ENCODE measurements at regions not wholly inside any gene's neighbourhood (a gene's known extent, or its start where the extent isn't known, plus 50 kb on each side); places are given as distances from the start of the nearest gene placed in this dataset.
A peak's percentile ranks its signal among the peaks of the same experiment; 100 is the strongest.

- ATAC-seq (no peak), DNase-seq (ENCODE audit: missing footprints) (no peak)
- intact Hi-C loops (cut with DNase I), result no loop called here
These were observed 716.2 kb downstream of the NCAM2 start for GRCh38 chr21:21714426-21714825.

- ATAC-seq, result no peak
- intact Hi-C loops (cut with DNase I), result no loop called here
- DNase-seq (ENCODE audit: missing footprints), result no peak
These were observed 717.2 kb downstream of the NCAM2 start for GRCh38 chr21:21715266-21715969.

GRCh38 chr21:21722731-21723130, 724.5 kb downstream of the NCAM2 start:
- ATAC-seq (no peak), DNase-seq (ENCODE audit: missing footprints) (no peak)
- intact Hi-C loops (cut with DNase I), result no loop called here

- intact Hi-C loops (cut with DNase I), result no loop called here
- ATAC-seq (peak; percentile 78), DNase-seq (ENCODE audit: missing footprints) (no peak)
These were observed 732.3 kb downstream of the NCAM2 start for GRCh38 chr21:21730512-21730911.

GRCh38 chr21:21731626-21732025, 733.4 kb downstream of the NCAM2 start:
- DNase-seq (ENCODE audit: missing footprints) (no peak), ATAC-seq (no peak)
- intact Hi-C loops (cut with DNase I), result no loop called here

- intact Hi-C loops (cut with DNase I), result no loop called here
These were observed 735.9 kb downstream of the NCAM2 start for GRCh38 chr21:21734088-21734487.

GRCh38 chr21:21737186-21737585, 739.0 kb downstream of the NCAM2 start:
- intact Hi-C loops (cut with DNase I), result no loop called here
- DNase-seq (ENCODE audit: missing footprints), result no peak
- no peak for ATAC-seq

More at GRCh38 chr21:21734088-21734487, 735.9 kb downstream of the NCAM2 start:
- no peak for ATAC-seq
- no peak for DNase-seq (ENCODE audit: missing footprints)

GRCh38 chr21:21740207-21740606, 742.0 kb downstream of the NCAM2 start:
- DNase-seq (ENCODE audit: missing footprints) (no peak), ATAC-seq (no peak)
- intact Hi-C loops (cut with DNase I), result no loop called here

GRCh38 chr21:21750124-21750825, 752.1 kb downstream of the NCAM2 start:
- DNase-seq (ENCODE audit: missing footprints), result no peak
- no peak for ATAC-seq
- intact Hi-C loops (cut with DNase I), result no loop called here

- DNase-seq (ENCODE audit: missing footprints) (no peak), ATAC-seq (no peak)
- intact Hi-C loops (cut with DNase I), result no loop called here
These were observed 753.1 kb downstream of the NCAM2 start for GRCh38 chr21:21751286-21751685.

GRCh38 chr21:21762855-21763254, 764.6 kb downstream of the NCAM2 start:
- ATAC-seq, result no peak
- intact Hi-C loops (cut with DNase I), result no loop called here
- no peak for DNase-seq (ENCODE audit: missing footprints)

- intact Hi-C loops (cut with DNase I), result no loop called here
- no peak for ATAC-seq
- no peak for DNase-seq (ENCODE audit: missing footprints)
These were observed 766.1 kb downstream of the NCAM2 start for GRCh38 chr21:21764281-21764680.

GRCh38 chr21:21767276-21767675, 769.1 kb downstream of the NCAM2 start:
- no peak for DNase-seq (ENCODE audit: missing footprints)
- intact Hi-C loops (cut with DNase I), result no loop called here
- ATAC-seq, result no peak

GRCh38 chr21:21788591-21788990, 790.4 kb downstream of the NCAM2 start:
- DNase-seq (ENCODE audit: missing footprints) (no peak), ATAC-seq (no peak)
- intact Hi-C loops (cut with DNase I), result no loop called here

GRCh38 chr21:21801921-21802320, 803.7 kb downstream of the NCAM2 start:
- intact Hi-C loops (cut with DNase I), result no loop called here
- ATAC-seq, result no peak

GRCh38 chr21:21806711-21807597, 808.7 kb downstream of the NCAM2 start:
- ATAC-seq (no peak), DNase-seq (ENCODE audit: missing footprints) (no peak)
- intact Hi-C loops (cut with DNase I), result no loop called here

More at GRCh38 chr21:21801921-21802320, 803.7 kb downstream of the NCAM2 start:
- no peak for DNase-seq (ENCODE audit: missing footprints)

- ATAC-seq (no peak), DNase-seq (ENCODE audit: missing footprints) (no peak)
- intact Hi-C loops (cut with DNase I), result no loop called here
These were observed 809.3 kb downstream of the NCAM2 start for GRCh38 chr21:21807598-21807903.

GRCh38 chr21:21813289-21813688, 815.1 kb downstream of the NCAM2 start:
- intact Hi-C loops (cut with DNase I), result no loop called here
- ATAC-seq, result no peak

GRCh38 chr21:21813934-21814333, 815.7 kb downstream of the NCAM2 start:
- intact Hi-C loops (cut with DNase I), result no loop called here
- DNase-seq (ENCODE audit: missing footprints) (no peak), ATAC-seq (no peak)

More at GRCh38 chr21:21813289-21813688, 815.1 kb downstream of the NCAM2 start:
- DNase-seq (ENCODE audit: missing footprints), result no peak

- DNase-seq (ENCODE audit: missing footprints), result no peak
- intact Hi-C loops (cut with DNase I), result no loop called here
These were observed 818.6 kb downstream of the NCAM2 start for GRCh38 chr21:21816778-21817177.

More at GRCh38 chr21:21816778-21817177, 818.6 kb downstream of the NCAM2 start:
- no peak for ATAC-seq
